ENCODE measurements at regions not wholly inside any gene's neighbourhood (a gene's known extent, or its start where the extent isn't known, plus 50 kb on each side); places are given as distances from the start of the nearest gene placed in this dataset.

DNA sequence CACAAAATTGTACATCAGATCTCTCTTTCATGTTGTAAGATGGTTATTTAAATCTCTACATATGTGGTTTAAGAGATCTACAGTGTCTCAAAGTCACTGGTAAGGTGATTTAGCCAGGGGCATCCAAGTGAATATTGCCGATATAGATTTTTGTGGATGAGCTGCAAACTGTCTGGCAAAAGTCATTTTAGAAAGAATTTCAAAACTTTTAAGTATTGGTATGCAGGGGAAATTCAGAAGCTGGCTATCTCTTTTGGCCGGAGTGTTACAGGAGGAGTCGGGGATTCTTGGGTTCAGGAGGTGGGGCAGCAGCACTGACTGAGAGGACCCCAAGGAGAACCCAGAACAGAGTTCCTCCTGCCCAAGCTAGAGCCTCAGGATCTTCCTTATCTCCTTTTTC is 69.9 kb downstream of the PTHLH start:
- Histone ChIP-seq H3K27me3 (no peaks in the 10 kb centered on the region), H3K4me3 (no peak overlapping the region), H3K4me1 (peaks cover 0 to 10% (median 0%) of the 10 kb centered on the region in 4 donors), H3K9me3 (no peaks in the 10 kb centered on the region), H3K36me3 (no peaks in the 10 kb centered on the region), H3K27ac (no peak overlapping the region)
- DNase-seq, result no peak
- intact Hi-C loops (cut with DNase I), result no loop called here
- TF ChIP-seq, protein P1, sequence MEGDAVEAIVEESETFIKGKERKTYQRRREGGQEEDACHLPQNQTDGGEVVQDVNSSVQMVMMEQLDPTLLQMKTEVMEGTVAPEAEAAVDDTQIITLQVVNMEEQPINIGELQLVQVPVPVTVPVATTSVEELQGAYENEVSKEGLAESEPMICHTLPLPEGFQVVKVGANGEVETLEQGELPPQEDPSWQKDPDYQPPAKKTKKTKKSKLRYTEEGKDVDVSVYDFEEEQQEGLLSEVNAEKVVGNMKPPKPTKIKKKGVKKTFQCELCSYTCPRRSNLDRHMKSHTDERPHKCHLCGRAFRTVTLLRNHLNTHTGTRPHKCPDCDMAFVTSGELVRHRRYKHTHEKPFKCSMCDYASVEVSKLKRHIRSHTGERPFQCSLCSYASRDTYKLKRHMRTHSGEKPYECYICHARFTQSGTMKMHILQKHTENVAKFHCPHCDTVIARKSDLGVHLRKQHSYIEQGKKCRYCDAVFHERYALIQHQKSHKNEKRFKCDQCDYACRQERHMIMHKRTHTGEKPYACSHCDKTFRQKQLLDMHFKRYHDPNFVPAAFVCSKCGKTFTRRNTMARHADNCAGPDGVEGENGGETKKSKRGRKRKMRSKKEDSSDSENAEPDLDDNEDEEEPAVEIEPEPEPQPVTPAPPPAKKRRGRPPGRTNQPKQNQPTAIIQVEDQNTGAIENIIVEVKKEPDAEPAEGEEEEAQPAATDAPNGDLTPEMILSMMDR (IDR thresholded peaks at IDR 0.05), result no peak
- no peak for TF ChIP-seq POLR2A (IDR thresholded peaks at IDR 0.05)
- no peak for ATAC-seq
- WGBS (ENCODE audit: insufficient coverage, low coverage, low lambda C conversion rate, missing lambda C conversion rate), result 100% methylated on average over 1 of the region's 3 CpGs

GRCh38 chr12:27901959-27902358 is 70.6 kb downstream of the PTHLH start:
- DNase-seq, result no peak
- Histone ChIP-seq H3K36me3 (no peaks in the 10 kb centered on the region), H3K9me3 (no peaks in the 10 kb centered on the region), H3K27ac (no peak overlapping the region), H3K4me3 (no peak overlapping the region), H3K27me3 (no peaks in the 10 kb centered on the region), H3K4me1 (peaks cover 0 to 12% (median 0%) of the 10 kb centered on the region in 4 donors)
- no peak for TF ChIP-seq POLR2A (IDR thresholded peaks at IDR 0.05)
- TF ChIP-seq, protein P1 (IDR thresholded peaks at IDR 0.05), result no peak
- intact Hi-C loops (cut with DNase I), result no loop called here
- 53% methylated on average over 3 of the region's 3 CpGs for WGBS (ENCODE audit: insufficient coverage, low coverage, low lambda C conversion rate, missing lambda C conversion rate)
- no peak for ATAC-seq

GRCh38 chr12:27900920-27901879 is 71.3 kb downstream of the PTHLH start:
- TF ChIP-seq POLR2A (IDR thresholded peaks at IDR 0.05), result no peak
- TF ChIP-seq, protein P1 (IDR thresholded peaks at IDR 0.05), result no peak
- no peaks in the 10 kb centered on the region for H3K36me3 ChIP-seq
- no peak for DNase-seq
- peaks cover 0 to 12% (median 0%) of the 10 kb centered on the region in 4 donors for H3K4me1 ChIP-seq
- WGBS (ENCODE audit: insufficient coverage, low coverage, low lambda C conversion rate, missing lambda C conversion rate), result 76% methylated on average over 6 of the region's 8 CpGs
- ATAC-seq, result no peak
- no peaks in the 10 kb centered on the region for H3K27me3 ChIP-seq
- H3K4me3 ChIP-seq, result no peak overlapping the region
- intact Hi-C loops (cut with DNase I), result no loop called here
- no peaks in the 10 kb centered on the region for H3K9me3 ChIP-seq
- H3K27ac ChIP-seq, result no peak overlapping the region

GRCh38 chr12:27899151-27899661 is 73.3 kb downstream of the PTHLH start:
- DNase-seq (no peak), ATAC-seq (peak in 2 of 4 donors; percentile 21 to 61)
- Histone ChIP-seq H3K4me3 (no peak overlapping the region), H3K27ac (no peak overlapping the region), H3K4me1 (peaks cover 0 to 12% (median 0%) of the 10 kb centered on the region in 4 donors), H3K27me3 (no peaks in the 10 kb centered on the region), H3K9me3 (no peaks in the 10 kb centered on the region), H3K36me3 (no peaks in the 10 kb centered on the region)
- WGBS (ENCODE audit: insufficient coverage, low coverage, low lambda C conversion rate, missing lambda C conversion rate), result 63% methylated on average over 5 of the region's 7 CpGs
- TF ChIP-seq, protein P1 (IDR thresholded peaks at IDR 0.05), result no peak
- TF ChIP-seq POLR2A (IDR thresholded peaks at IDR 0.05), result no peak
- intact Hi-C loops (cut with DNase I), result no loop called here

Measured in right lobe of liver (tissue), 6 donors.